GM04504 (cell line): ENCODE measurements at regions not wholly inside any gene's neighbourhood (a gene's known extent, or its start where the extent isn't known, plus 50 kb on each side); places are given as distances from the start of the nearest gene placed in this dataset.

ENCODE experiments used
- DNase-seq: peaks from one replicate; pipeline ENCODE4 v3.0.0-alpha.2; 2012; ENCODE audit warnings: low read depth

- no peak for DNase-seq
These were observed 355.0 kb downstream of the RAB28 start for GRCh38 chr4:13129095-13129494.

- no peak for DNase-seq
These were observed 356.9 kb downstream of the RAB28 start for GRCh38 chr4:13126976-13127910.

GRCh38 chr4:13118633-13119032 lies 365.5 kb downstream of the RAB28 start:
- no peak for DNase-seq

GRCh38 chr4:13117185-13117584 lies 367.0 kb downstream of the RAB28 start:
- DNase-seq = no peak

- DNase-seq = no peak
These were observed 372.1 kb downstream of the RAB28 start for GRCh38 chr4:13112030-13112429.

- DNase-seq = no peak
These were observed 374.6 kb downstream of the RAB28 start for GRCh38 chr4:13109536-13109935.

- DNase-seq = no peak
These were observed 376.0 kb downstream of the RAB28 start for GRCh38 chr4:13108096-13108495.

- DNase-seq = no peak
These were observed 380.6 kb downstream of the RAB28 start for GRCh38 chr4:13103382-13104015.

- DNase-seq = no peak
These were observed 381.9 kb downstream of the RAB28 start for GRCh38 chr4:13102092-13102742.

- DNase-seq = no peak
These were observed 386.2 kb downstream of the RAB28 start for GRCh38 chr4:13097971-13098370.

GRCh38 chr4:13095722-13096121 lies 388.4 kb downstream of the RAB28 start:
- DNase-seq = no peak

- no peak for DNase-seq
These were observed 391.0 kb downstream of the RAB28 start for GRCh38 chr4:13093170-13093569.

- DNase-seq = no peak
These were observed 391.4 kb downstream of the RAB28 start for GRCh38 chr4:13092702-13093101.

GRCh38 chr4:13089659-13089998 lies 394.5 kb downstream of the RAB28 start:
- no peak for DNase-seq

- no peak for DNase-seq
These were observed 395.1 kb downstream of the RAB28 start for GRCh38 chr4:13088726-13089658.

- no peak for DNase-seq
These were observed 397.1 kb downstream of the RAB28 start for GRCh38 chr4:13087041-13087440.

- no peak for DNase-seq
These were observed 399.9 kb downstream of the RAB28 start for GRCh38 chr4:13084210-13084609.

- DNase-seq = no peak
These were observed 402.3 kb downstream of the RAB28 start for GRCh38 chr4:13081830-13082229.

GRCh38 chr4:13067077-13067476 lies 417.1 kb downstream of the RAB28 start:
- no peak for DNase-seq

GRCh38 chr4:13059019-13059418 lies 425.1 kb downstream of the RAB28 start:
- DNase-seq = no peak

GRCh38 chr4:13056630-13057189 lies 427.4 kb downstream of the RAB28 start:
- DNase-seq = no peak
